HG02759 (cell line): ENCODE measurements at regions not wholly inside any gene's neighbourhood (a gene's known extent, or its start where the extent isn't known, plus 50 kb on each side); places are given as distances from the start of the nearest gene placed in this dataset.

ENCODE experiments used
- ATAC-seq: cut with Tn5 transposase; IDR thresholded peaks from one replicate; pipeline ENCODE4 v1.9.1; 2021; ENCODE audit warnings: mild to moderate bottlenecking, moderate library complexity; ENCODE audit not compliant: unreplicated experiment

- ATAC-seq = no peak
Observed at GRCh38 chr7:70907259-70908247, 224.4 kb upstream of the GALNT17 start.

- no peak for ATAC-seq
Observed at GRCh38 chr7:70913924-70914323, 218.0 kb upstream of the GALNT17 start.

GRCh38 chr7:70915067-70915466, 216.9 kb upstream of the GALNT17 start:
- ATAC-seq = no peak

- ATAC-seq = no peak
Observed at GRCh38 chr7:70919481-70920073, 212.4 kb upstream of the GALNT17 start.

GRCh38 chr7:70920876-70921275, 211.1 kb upstream of the GALNT17 start:
- ATAC-seq = no peak

GRCh38 chr7:70923181-70923845, 208.6 kb upstream of the GALNT17 start:
- ATAC-seq = no peak

GRCh38 chr7:70925411-70926115, 206.4 kb upstream of the GALNT17 start:
- no peak for ATAC-seq

- ATAC-seq = no peak
Observed at GRCh38 chr7:70926666-70927065, 205.3 kb upstream of the GALNT17 start.

- no peak for ATAC-seq
Observed at GRCh38 chr7:70935311-70935710, 196.6 kb upstream of the GALNT17 start.

- no peak for ATAC-seq
Observed at GRCh38 chr7:70935854-70936253, 196.1 kb upstream of the GALNT17 start.

- no peak for ATAC-seq
Observed at GRCh38 chr7:70937424-70937823, 194.5 kb upstream of the GALNT17 start.

- no peak for ATAC-seq
Observed at GRCh38 chr7:70940597-70940996, 191.3 kb upstream of the GALNT17 start.

- no peak for ATAC-seq
Observed at GRCh38 chr7:70942791-70943190, 189.2 kb upstream of the GALNT17 start.

GRCh38 chr7:70944516-70944915, 187.4 kb upstream of the GALNT17 start:
- ATAC-seq = no peak

- ATAC-seq = no peak
Observed at GRCh38 chr7:70947181-70947580, 184.8 kb upstream of the GALNT17 start.

GRCh38 chr7:70949862-70950261, 182.1 kb upstream of the GALNT17 start:
- ATAC-seq = no peak

- no peak for ATAC-seq
Observed at GRCh38 chr7:70951271-70951962, 180.5 kb upstream of the GALNT17 start.

GRCh38 chr7:70952311-70952710, 179.6 kb upstream of the GALNT17 start:
- no peak for ATAC-seq

- no peak for ATAC-seq
Observed at GRCh38 chr7:70953331-70953741, 178.6 kb upstream of the GALNT17 start.

GRCh38 chr7:70953796-70954195, 178.1 kb upstream of the GALNT17 start:
- ATAC-seq = no peak
